Stimulated activated naive CD8-positive, alpha-beta T cell treated with anti-CD3 and anti-CD28 coated beads, Interleukin-15, Interleukin-2, amounts not matched to agents 100 U/mL and 50 U/mL, for 24 hours (primary cell): ENCODE measurements at regions not wholly inside any gene's neighbourhood (a gene's known extent, or its start where the extent isn't known, plus 50 kb on each side); places are given as distances from the start of the nearest gene placed in this dataset.
"Not testable (repeated sequence)": the region's sequence is repeated elsewhere in the genome, so short reads cannot be mapped to it uniquely, and the experiment has no call there.

ENCODE experiments used
- ATAC-seq: fragments of 150-1000 bp; cut with Tn5 transposase; one replicate; pipeline ENCODE4 v1.10.0; 2021
- DNase-seq: peaks from one replicate; pipeline ENCODE4 v3.0.0; 2021

- ATAC-seq, DNase-seq: not testable (repeated sequence)
Measured at GRCh38 chr15:83335542-83335941, 51.1 kb upstream of the BNC1 start.

- DNase-seq, result no peak
- no peak for ATAC-seq
Measured at GRCh38 chr15:83339396-83339795, 54.9 kb upstream of the BNC1 start.

- DNase-seq, result no peak
- ATAC-seq, result no peak
Measured at GRCh38 chr15:83340087-83340486, 55.6 kb upstream of the BNC1 start.

GRCh38 chr15:83346342-83346741, 61.9 kb upstream of the BNC1 start:
- ATAC-seq (no peak), DNase-seq (no peak)

GRCh38 chr15:83352119-83352518, 67.7 kb upstream of the BNC1 start:
- ATAC-seq (no peak), DNase-seq (no peak)

- ATAC-seq, result no peak
- no peak for DNase-seq
Measured at GRCh38 chr15:83356501-83357399, 72.3 kb upstream of the BNC1 start.

- no peak for ATAC-seq
- DNase-seq, result no peak
Measured at GRCh38 chr15:83358972-83359564, 74.6 kb upstream of the BNC1 start.

- DNase-seq (no peak), ATAC-seq (no peak)
Measured at GRCh38 chr15:83362706-83363105, 78.2 kb upstream of the BNC1 start.

- no peak for ATAC-seq
- DNase-seq, result no peak
Measured at GRCh38 chr15:83364501-83364900, 80.0 kb upstream of the BNC1 start.

- ATAC-seq, result no peak
Measured at GRCh38 chr15:83365370-83365938, 81.0 kb upstream of the BNC1 start.

GRCh38 chr15:83372434-83372891, 74.7 kb upstream of the SH3GL3 start:
- DNase-seq, result no peak
- ATAC-seq, result no peak

More at GRCh38 chr15:83365370-83365938, 81.0 kb upstream of the BNC1 start:
- peak; percentile 36 for DNase-seq

- DNase-seq (no peak), ATAC-seq (no peak)
Measured at GRCh38 chr15:83378921-83379578, 68.1 kb upstream of the SH3GL3 start.

GRCh38 chr15:83379579-83379959, 67.6 kb upstream of the SH3GL3 start:
- ATAC-seq (no peak), DNase-seq (no peak)

- ATAC-seq (no peak), DNase-seq (no peak)
Measured at GRCh38 chr15:83380059-83380458, 67.1 kb upstream of the SH3GL3 start.

GRCh38 chr15:83380682-83381081, 66.5 kb upstream of the SH3GL3 start:
- ATAC-seq (peak; percentile 82), DNase-seq (peak; percentile 37)

- not testable (repeated sequence) for ATAC-seq
Measured at GRCh38 chr15:83383608-83384139, 63.5 kb upstream of the SH3GL3 start.

GRCh38 chr15:83396101-83396500, 51.0 kb upstream of the SH3GL3 start:
- ATAC-seq (no peak), DNase-seq (no peak)

More at GRCh38 chr15:83383608-83384139, 63.5 kb upstream of the SH3GL3 start:
- not testable (repeated sequence) for DNase-seq
